ENCODE measurements at regions not wholly inside any gene's neighbourhood (a gene's known extent, or its start where the extent isn't known, plus 50 kb on each side); places are given as distances from the start of the nearest gene placed in this dataset.

DNA sequence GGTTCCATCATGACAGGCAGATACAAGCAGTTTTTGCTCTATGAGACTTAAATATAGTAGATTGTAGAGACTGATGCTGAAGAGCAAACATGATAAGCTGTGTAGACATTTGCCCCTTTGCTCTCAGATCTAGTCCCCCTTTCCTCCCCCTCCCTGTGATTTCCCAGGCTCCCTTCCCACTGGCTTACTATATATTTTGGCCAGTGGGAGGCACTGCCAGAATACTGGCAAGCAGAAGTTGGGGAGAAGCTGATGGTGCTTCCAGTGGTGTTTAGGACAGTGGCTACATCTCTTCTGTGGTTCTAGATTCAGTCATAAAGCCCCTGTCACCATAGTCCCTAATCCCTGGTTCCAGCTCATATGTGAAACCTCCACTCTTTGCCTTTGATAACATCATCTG lies 156.1 kb upstream of the STEAP4 start:
- no peak for ATAC-seq
- TF ChIP-seq, protein P1, sequence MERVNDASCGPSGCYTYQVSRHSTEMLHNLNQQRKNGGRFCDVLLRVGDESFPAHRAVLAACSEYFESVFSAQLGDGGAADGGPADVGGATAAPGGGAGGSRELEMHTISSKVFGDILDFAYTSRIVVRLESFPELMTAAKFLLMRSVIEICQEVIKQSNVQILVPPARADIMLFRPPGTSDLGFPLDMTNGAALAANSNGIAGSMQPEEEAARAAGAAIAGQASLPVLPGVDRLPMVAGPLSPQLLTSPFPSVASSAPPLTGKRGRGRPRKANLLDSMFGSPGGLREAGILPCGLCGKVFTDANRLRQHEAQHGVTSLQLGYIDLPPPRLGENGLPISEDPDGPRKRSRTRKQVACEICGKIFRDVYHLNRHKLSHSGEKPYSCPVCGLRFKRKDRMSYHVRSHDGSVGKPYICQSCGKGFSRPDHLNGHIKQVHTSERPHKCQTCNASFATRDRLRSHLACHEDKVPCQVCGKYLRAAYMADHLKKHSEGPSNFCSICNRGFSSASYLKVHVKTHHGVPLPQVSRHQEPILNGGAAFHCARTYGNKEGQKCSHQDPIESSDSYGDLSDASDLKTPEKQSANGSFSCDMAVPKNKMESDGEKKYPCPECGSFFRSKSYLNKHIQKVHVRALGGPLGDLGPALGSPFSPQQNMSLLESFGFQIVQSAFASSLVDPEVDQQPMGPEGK (CRISPR knock-in tag; IDR thresholded peaks at IDR 0.05; ENCODE audit: borderline replicate concordance) = no peak
- TF ChIP-seq BACH2 (CRISPR knock-in tag; IDR thresholded peaks at IDR 0.05; ENCODE audit: borderline replicate concordance) (no peak), ZNF70 (CRISPR knock-in tag; IDR thresholded peaks at IDR 0.05) (no peak), ZC3H10 (CRISPR knock-in tag; IDR thresholded peaks at IDR 0.05) (no peak), ZFP30 (CRISPR knock-in tag; IDR thresholded peaks at IDR 0.05) (no peak), ZNF565 (CRISPR knock-in tag; conservative IDR thresholded peaks at IDR 0.05; ENCODE audit: low read depth) (no peak), TOX (CRISPR knock-in tag; IDR thresholded peaks at IDR 0.05; ENCODE audit: borderline replicate concordance) (no peak), ARNTL (CRISPR knock-in tag; IDR thresholded peaks at IDR 0.05; ENCODE audit: borderline replicate concordance, low read depth) (no peak), PPARA (CRISPR knock-in tag; IDR thresholded peaks at IDR 0.05; ENCODE audit: borderline replicate concordance) (no peak), TCF4 (CRISPR knock-in tag; IDR thresholded peaks at IDR 0.05; ENCODE audit: borderline replicate concordance) (no peak), ISL1 (CRISPR knock-in tag; IDR thresholded peaks at IDR 0.05) (no peak), OSR1 (CRISPR knock-in tag; IDR thresholded peaks at IDR 0.05) (no peak), CSDC2 (CRISPR knock-in tag; IDR thresholded peaks at IDR 0.05) (no peak), ESRRG (CRISPR knock-in tag; IDR thresholded peaks at IDR 0.05) (no peak), RARB (CRISPR knock-in tag; IDR thresholded peaks at IDR 0.05) (no peak)
- TF ChIP-seq, protein P2, sequence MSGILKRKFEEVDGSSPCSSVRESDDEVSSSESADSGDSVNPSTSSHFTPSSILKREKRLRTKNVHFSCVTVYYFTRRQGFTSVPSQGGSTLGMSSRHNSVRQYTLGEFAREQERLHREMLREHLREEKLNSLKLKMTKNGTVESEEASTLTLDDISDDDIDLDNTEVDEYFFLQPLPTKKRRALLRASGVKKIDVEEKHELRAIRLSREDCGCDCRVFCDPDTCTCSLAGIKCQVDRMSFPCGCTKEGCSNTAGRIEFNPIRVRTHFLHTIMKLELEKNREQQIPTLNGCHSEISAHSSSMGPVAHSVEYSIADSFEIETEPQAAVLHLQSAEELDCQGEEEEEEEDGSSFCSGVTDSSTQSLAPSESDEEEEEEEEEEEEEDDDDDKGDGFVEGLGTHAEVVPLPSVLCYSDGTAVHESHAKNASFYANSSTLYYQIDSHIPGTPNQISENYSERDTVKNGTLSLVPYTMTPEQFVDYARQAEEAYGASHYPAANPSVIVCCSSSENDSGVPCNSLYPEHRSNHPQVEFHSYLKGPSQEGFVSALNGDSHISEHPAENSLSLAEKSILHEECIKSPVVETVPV (CRISPR knock-in tag; IDR thresholded peaks at IDR 0.05) = no peak
- TF ChIP-seq, protein P3, sequence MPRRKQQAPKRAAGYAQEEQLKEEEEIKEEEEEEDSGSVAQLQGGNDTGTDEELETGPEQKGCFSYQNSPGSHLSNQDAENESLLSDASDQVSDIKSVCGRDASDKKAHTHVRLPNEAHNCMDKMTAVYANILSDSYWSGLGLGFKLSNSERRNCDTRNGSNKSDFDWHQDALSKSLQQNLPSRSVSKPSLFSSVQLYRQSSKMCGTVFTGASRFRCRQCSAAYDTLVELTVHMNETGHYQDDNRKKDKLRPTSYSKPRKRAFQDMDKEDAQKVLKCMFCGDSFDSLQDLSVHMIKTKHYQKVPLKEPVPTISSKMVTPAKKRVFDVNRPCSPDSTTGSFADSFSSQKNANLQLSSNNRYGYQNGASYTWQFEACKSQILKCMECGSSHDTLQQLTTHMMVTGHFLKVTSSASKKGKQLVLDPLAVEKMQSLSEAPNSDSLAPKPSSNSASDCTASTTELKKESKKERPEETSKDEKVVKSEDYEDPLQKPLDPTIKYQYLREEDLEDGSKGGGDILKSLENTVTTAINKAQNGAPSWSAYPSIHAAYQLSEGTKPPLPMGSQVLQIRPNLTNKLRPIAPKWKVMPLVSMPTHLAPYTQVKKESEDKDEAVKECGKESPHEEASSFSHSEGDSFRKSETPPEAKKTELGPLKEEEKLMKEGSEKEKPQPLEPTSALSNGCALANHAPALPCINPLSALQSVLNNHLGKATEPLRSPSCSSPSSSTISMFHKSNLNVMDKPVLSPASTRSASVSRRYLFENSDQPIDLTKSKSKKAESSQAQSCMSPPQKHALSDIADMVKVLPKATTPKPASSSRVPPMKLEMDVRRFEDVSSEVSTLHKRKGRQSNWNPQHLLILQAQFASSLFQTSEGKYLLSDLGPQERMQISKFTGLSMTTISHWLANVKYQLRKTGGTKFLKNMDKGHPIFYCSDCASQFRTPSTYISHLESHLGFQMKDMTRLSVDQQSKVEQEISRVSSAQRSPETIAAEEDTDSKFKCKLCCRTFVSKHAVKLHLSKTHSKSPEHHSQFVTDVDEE (CRISPR knock-in tag; IDR thresholded peaks at IDR 0.05) = no peak
- TF ChIP-seq, protein P4, sequence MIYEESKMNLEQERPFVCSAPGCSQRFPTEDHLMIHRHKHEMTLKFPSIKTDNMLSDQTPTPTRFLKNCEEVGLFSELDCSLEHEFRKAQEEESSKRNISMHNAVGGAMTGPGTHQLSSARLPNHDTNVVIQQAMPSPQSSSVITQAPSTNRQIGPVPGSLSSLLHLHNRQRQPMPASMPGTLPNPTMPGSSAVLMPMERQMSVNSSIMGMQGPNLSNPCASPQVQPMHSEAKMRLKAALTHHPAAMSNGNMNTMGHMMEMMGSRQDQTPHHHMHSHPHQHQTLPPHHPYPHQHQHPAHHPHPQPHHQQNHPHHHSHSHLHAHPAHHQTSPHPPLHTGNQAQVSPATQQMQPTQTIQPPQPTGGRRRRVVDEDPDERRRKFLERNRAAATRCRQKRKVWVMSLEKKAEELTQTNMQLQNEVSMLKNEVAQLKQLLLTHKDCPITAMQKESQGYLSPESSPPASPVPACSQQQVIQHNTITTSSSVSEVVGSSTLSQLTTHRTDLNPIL (CRISPR knock-in tag; IDR thresholded peaks at IDR 0.05; ENCODE audit: low read depth) = no peak
- TF ChIP-seq, protein P5, sequence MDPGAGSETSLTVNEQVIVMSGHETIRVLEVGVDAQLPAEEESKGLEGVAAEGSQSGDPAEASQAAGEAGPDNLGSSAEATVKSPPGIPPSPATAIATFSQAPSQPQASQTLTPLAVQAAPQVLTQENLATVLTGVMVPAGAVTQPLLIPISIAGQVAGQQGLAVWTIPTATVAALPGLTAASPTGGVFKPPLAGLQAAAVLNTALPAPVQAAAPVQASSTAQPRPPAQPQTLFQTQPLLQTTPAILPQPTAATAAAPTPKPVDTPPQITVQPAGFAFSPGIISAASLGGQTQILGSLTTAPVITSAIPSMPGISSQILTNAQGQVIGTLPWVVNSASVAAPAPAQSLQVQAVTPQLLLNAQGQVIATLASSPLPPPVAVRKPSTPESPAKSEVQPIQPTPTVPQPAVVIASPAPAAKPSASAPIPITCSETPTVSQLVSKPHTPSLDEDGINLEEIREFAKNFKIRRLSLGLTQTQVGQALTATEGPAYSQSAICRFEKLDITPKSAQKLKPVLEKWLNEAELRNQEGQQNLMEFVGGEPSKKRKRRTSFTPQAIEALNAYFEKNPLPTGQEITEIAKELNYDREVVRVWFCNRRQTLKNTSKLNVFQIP (CRISPR knock-in tag; IDR thresholded peaks at IDR 0.05; ENCODE audit: borderline replicate concordance, low read depth) = no peak

DNA sequence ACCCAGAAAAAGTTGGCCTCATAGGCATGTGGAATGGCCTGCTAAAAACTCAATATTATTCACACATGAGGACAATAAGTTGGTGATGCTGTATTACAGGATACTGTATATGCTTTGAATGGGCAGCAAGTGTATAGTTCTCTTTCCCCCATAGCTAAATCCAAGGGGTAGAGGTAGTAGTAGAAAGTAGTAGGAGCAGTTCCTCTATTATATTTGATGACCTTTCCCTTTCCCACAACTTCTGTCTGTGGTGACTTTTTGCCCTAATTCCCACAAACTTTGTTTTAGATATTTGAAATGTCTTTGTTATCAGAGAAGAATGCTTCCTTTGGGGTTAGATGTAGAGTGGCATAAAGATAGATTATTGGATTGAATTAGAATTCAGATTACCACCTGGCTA lies 154.0 kb upstream of the STEAP4 start:
- no peak for TF ChIP-seq ZNF8 (CRISPR knock-in tag; IDR thresholded peaks at IDR 0.05)
- no peak for TF ChIP-seq RARB (CRISPR knock-in tag; IDR thresholded peaks at IDR 0.05)
- TF ChIP-seq GLIS3 (CRISPR knock-in tag; IDR thresholded peaks at IDR 0.05) = no peak
- TF ChIP-seq, protein P3 (CRISPR knock-in tag; IDR thresholded peaks at IDR 0.05) = no peak
- TF ChIP-seq ZC3H10 (CRISPR knock-in tag; IDR thresholded peaks at IDR 0.05) = no peak
- no peak for TF ChIP-seq TCF4 (CRISPR knock-in tag; IDR thresholded peaks at IDR 0.05; ENCODE audit: borderline replicate concordance)
- TF ChIP-seq ZNF70 (CRISPR knock-in tag; IDR thresholded peaks at IDR 0.05) = no peak
- no peak for TF ChIP-seq PPARA (CRISPR knock-in tag; IDR thresholded peaks at IDR 0.05; ENCODE audit: borderline replicate concordance)
- TF ChIP-seq SNAI2 (CRISPR knock-in tag; IDR thresholded peaks at IDR 0.05) = no peak
- TF ChIP-seq OSR1 (CRISPR knock-in tag; IDR thresholded peaks at IDR 0.05) = no peak
- TF ChIP-seq, protein P1 (CRISPR knock-in tag; IDR thresholded peaks at IDR 0.05; ENCODE audit: borderline replicate concordance) = no peak
- no peak for TF ChIP-seq CSDC2 (CRISPR knock-in tag; IDR thresholded peaks at IDR 0.05)
- TF ChIP-seq, protein P5 (CRISPR knock-in tag; IDR thresholded peaks at IDR 0.05; ENCODE audit: borderline replicate concordance, low read depth) = no peak
- ATAC-seq = no peak

All from SK-N-SH treated with all-trans-retinoic acid at 6 μM for 48 hours (cell line).